SK-N-SH (cell line): ENCODE measurements at regions not wholly inside any gene's neighbourhood (a gene's known extent, or its start where the extent isn't known, plus 50 kb on each side); places are given as distances from the start of the nearest gene placed in this dataset.

Source experiments
- CTCF ChIA-PET: fragments of 300-600, 350-600 bp; formaldehyde crosslinking; extraction: SDS; loops from one replicate; lab custom pipeline; 2021; lab: Yijun Ruan, JAX
- POLR2A ChIA-PET: fragments of 350-600 bp; sonication (Branson Sonifier 250); formaldehyde crosslinking; extraction: SDS; loops from one replicate; lab custom pipeline; 2020; ENCODE audit warnings: antibody characterized with exemption, inconsistent platforms; lab: Yijun Ruan, JAX
- DNase-seq: peaks from one replicate; pipeline ENCODE4 v3.0.0; 2012
- H2AFZ ChIP-seq: fragments of 200-600 bp; sonication (generic); 2 replicates; pipeline ENCODE4 v1.8.1; 2016; ENCODE audit warnings: antibody characterized with exemption, mild to moderate bottlenecking, low read depth
- H3F3A ChIP-seq: fragments of 200-600 bp; sonication (generic); replicated peaks from 2 replicates; pipeline ENCODE3; 2016; ENCODE audit warnings: antibody characterized with exemption, mild to moderate bottlenecking; ENCODE audit not compliant: insufficient read depth
- H3K27ac ChIP-seq, 2 experiments: fragments of 200-500 bp in 1 of 2; fragments of 200-600 bp in 1 of 2; sonication (Bioruptor generic) in 1 of 2; sonication (generic), shearing (Covaris generic) in 1 of 2; 2 replicates each; pipeline versions ENCODE4 v1.5.1 to v1.6.1; 2014 to 2016; ENCODE audit warnings: low read depth in 2 of 2, inconsistent platforms in 1 of 2, low read length in 1 of 2, mild to moderate bottlenecking in 1 of 2, mixed read lengths in 1 of 2
- H3K27me3 ChIP-seq: fragments of 200-600 bp; sonication (generic), shearing (Covaris generic); 2 replicates; pipeline ENCODE4 v1.6.1; 2016; ENCODE audit warnings: mixed run types; ENCODE audit not compliant: insufficient read depth
- H3K36me3 ChIP-seq, 2 experiments: fragments of 200-500 bp in 1 of 2; fragments of 200-600 bp in 1 of 2; sonication (Bioruptor generic) in 1 of 2; sonication (generic) in 1 of 2; replicated peaks in 1 of 2; 2 replicates each; pipeline versions ENCODE3 to v1.5.1; 2014 to 2016; ENCODE audit warnings: low read length in 1 of 2, mild to moderate bottlenecking in 1 of 2; ENCODE audit not compliant: insufficient read depth in 2 of 2, control insufficient read depth in 1 of 2
- H3K4me1 ChIP-seq, 2 experiments: fragments of 200-500 bp in 1 of 2; fragments of 200-600 bp in 1 of 2; sonication (Bioruptor generic) in 1 of 2; sonication (generic), shearing (Covaris generic) in 1 of 2; 2 replicates each; pipeline versions ENCODE4 v1.5.1 to v1.6.1; 2014 to 2016; ENCODE audit warnings: low read depth in 1 of 2, low read length in 1 of 2, mixed run types in 1 of 2; ENCODE audit not compliant: insufficient read depth in 2 of 2, control insufficient read depth in 1 of 2
- H3K4me2 ChIP-seq: fragments of 200-600 bp; sonication (generic), shearing (Covaris generic); 2 replicates; pipeline ENCODE4 v1.6.1; 2017; ENCODE audit warnings: mixed run types
- H3K4me3 ChIP-seq, 2 experiments: fragments of 200-500 bp in 1 of 2; fragments of 200-600 bp in 1 of 2; sonication (Bioruptor generic) in 1 of 2; sonication (generic), shearing (Covaris generic) in 1 of 2; 2 replicates each; pipeline versions ENCODE4 v1.5.1 to v1.8.1; 2014 to 2016; ENCODE audit warnings: low read depth in 2 of 2, inconsistent platforms in 1 of 2, low read length in 1 of 2, mild to moderate bottlenecking in 1 of 2, mixed read lengths in 1 of 2, moderate library complexity in 1 of 2
- H3K79me2 ChIP-seq: fragments of 200-600 bp; sonication (generic); 2 replicates; pipeline ENCODE4 v1.8.1; 2017; ENCODE audit warnings: mild to moderate bottlenecking; ENCODE audit not compliant: insufficient read depth
- H3K9ac ChIP-seq: fragments of 200-600 bp; sonication (generic); 2 replicates; pipeline ENCODE4 v1.6.1; 2017; ENCODE audit warnings: mixed run types
- H3K9me2 ChIP-seq: fragments of 200-600 bp; sonication (generic); 2 replicates; pipeline ENCODE4 v1.6.1; 2017; ENCODE audit warnings: mixed run types
- H3K9me3 ChIP-seq: fragments of 200-600 bp; sonication (generic); 2 replicates; pipeline ENCODE4 v1.6.1; 2017; ENCODE audit warnings: mixed run types, mild to moderate bottlenecking, moderate library complexity
- H4K20me1 ChIP-seq: fragments of 200-600 bp; sonication (generic); 2 replicates; pipeline ENCODE4 v1.6.1; 2017; ENCODE audit warnings: mild to moderate bottlenecking, mixed run types; ENCODE audit not compliant: insufficient read depth
- CHD2 ChIP-seq: fragments of 150-350 bp; IDR thresholded peaks from 2 replicates; pipeline ENCODE4 v1.6.1; 2018; ENCODE audit warnings: low read length; ENCODE audit not compliant: partially characterized antibody
- ELF1 ChIP-seq: IDR thresholded peaks from 2 replicates; pipeline ENCODE4 v1.4.0; 2012
- EP300 ChIP-seq, 2 experiments: IDR thresholded peaks; 2 replicates each; pipeline versions ENCODE4 v1.4.0 to v1.6.1; 2012; ENCODE audit warnings: borderline replicate concordance in 1 of 2, low read depth in 1 of 2, low read length in 1 of 2
- EZH2phosphoT487 ChIP-seq: fragments of 200-600 bp; sonication (generic); IDR thresholded peaks from 2 replicates; pipeline ENCODE4 v1.6.1; 2017; ENCODE audit warnings: low read depth, mixed run types, mild to moderate bottlenecking, antibody characterized with exemption, moderate library complexity, borderline replicate concordance
- FOXJ3 ChIP-seq: sonication (generic); formaldehyde crosslinking; IDR thresholded peaks from 2 replicates; pipeline ENCODE4 v1.5.1; 2020; ENCODE audit warnings: mild to moderate bottlenecking, missing genetic modification reagents
- GABPA ChIP-seq: IDR thresholded peaks from 2 replicates; pipeline ENCODE4 v1.4.0; 2012; ENCODE audit warnings: low read depth, mild to moderate bottlenecking
- MXI1 ChIP-seq: IDR thresholded peaks from 2 replicates; pipeline ENCODE4 v1.6.1; 2012; ENCODE audit warnings: mild to moderate bottlenecking, low read depth, low read length, improper control_type of control experiment
- RAD21 ChIP-seq: IDR thresholded peaks from 2 replicates; pipeline ENCODE4 v1.6.1; 2012; ENCODE audit warnings: mild to moderate bottlenecking, low read length
- RFX5 ChIP-seq: IDR thresholded peaks from 2 replicates; pipeline ENCODE4 v1.6.1; 2012; ENCODE audit warnings: mild to moderate bottlenecking, improper control_type of control experiment, low read length
- SIN3A ChIP-seq: IDR thresholded peaks from 2 replicates; pipeline ENCODE4 v1.6.1; 2012; ENCODE audit warnings: low read depth, mild to moderate bottlenecking, low read length, moderate library complexity, borderline replicate concordance
- SMC3 ChIP-seq: IDR thresholded peaks from 2 replicates; pipeline ENCODE4 v1.6.1; 2012; ENCODE audit warnings: low read depth, low read length, improper control_type of control experiment
- TEAD4 ChIP-seq: IDR thresholded peaks from 2 replicates; pipeline ENCODE4 v1.4.0; 2012; ENCODE audit warnings: mild to moderate bottlenecking, borderline replicate concordance; ENCODE audit not compliant: insufficient read depth
- WGBS: methylation state at CpG from one replicate; pipeline ENCODE4 v1.1.6; 2017; ENCODE audit warnings: low lambda C conversion rate; 5-methylcytosine and 5-hydroxymethylcytosine counted together
- TF ChIP-seq, protein P1 (sequence below): IDR thresholded peaks from 2 replicates; pipeline ENCODE4 v1.6.1; 2012; ENCODE audit warnings: mild to moderate bottlenecking, low read depth, low read length, moderate library complexity
- TF ChIP-seq, protein P2 (sequence below): IDR thresholded peaks from 2 replicates; pipeline ENCODE4 v1.4.0; 2012; ENCODE audit warnings: low read depth, borderline replicate concordance
- TF ChIP-seq, protein P3 (sequence below): fragments of 150-350 bp; IDR thresholded peaks from 2 replicates; pipeline ENCODE4 v1.6.1; 2016; ENCODE audit warnings: mild to moderate bottlenecking, low read depth, low read length
- TF ChIP-seq, protein P4 (sequence below): IDR thresholded peaks from 2 replicates; pipeline ENCODE4 v1.4.0; 2012; ENCODE audit warnings: low read depth, borderline replicate concordance

DNA sequence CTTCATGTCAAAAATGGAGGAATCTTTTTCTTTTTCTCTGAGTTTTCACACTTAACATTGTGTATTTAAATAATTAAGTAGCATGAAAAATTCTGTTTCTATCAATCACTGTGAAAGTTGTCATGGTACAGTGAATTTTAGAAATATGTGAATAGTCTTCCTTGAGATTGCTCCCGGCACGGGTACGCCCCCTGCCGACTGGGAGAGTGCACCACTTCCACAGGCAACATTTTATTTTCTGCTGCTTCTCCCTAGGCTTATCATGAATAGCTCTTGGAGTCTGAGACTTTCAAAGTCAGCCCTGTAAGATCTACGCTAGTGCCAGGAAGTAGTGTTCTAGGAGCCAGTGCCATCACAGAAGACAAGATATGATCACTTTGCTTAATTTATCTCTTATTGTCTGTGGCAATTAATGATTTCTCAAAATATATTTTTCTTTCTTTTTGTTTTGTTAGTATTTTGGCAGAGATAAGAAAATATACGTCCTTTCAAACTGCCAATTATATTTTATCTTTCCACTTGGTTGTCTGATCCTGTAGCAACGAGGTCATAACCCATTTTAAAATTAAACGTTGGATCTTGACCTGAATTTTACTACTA lies 763.8 kb upstream of the AADAT start (continued):
- TF ChIP-seq, protein P1, sequence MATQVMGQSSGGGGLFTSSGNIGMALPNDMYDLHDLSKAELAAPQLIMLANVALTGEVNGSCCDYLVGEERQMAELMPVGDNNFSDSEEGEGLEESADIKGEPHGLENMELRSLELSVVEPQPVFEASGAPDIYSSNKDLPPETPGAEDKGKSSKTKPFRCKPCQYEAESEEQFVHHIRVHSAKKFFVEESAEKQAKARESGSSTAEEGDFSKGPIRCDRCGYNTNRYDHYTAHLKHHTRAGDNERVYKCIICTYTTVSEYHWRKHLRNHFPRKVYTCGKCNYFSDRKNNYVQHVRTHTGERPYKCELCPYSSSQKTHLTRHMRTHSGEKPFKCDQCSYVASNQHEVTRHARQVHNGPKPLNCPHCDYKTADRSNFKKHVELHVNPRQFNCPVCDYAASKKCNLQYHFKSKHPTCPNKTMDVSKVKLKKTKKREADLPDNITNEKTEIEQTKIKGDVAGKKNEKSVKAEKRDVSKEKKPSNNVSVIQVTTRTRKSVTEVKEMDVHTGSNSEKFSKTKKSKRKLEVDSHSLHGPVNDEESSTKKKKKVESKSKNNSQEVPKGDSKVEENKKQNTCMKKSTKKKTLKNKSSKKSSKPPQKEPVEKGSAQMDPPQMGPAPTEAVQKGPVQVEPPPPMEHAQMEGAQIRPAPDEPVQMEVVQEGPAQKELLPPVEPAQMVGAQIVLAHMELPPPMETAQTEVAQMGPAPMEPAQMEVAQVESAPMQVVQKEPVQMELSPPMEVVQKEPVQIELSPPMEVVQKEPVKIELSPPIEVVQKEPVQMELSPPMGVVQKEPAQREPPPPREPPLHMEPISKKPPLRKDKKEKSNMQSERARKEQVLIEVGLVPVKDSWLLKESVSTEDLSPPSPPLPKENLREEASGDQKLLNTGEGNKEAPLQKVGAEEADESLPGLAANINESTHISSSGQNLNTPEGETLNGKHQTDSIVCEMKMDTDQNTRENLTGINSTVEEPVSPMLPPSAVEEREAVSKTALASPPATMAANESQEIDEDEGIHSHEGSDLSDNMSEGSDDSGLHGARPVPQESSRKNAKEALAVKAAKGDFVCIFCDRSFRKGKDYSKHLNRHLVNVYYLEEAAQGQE, result no peak
- TF ChIP-seq, protein P2, sequence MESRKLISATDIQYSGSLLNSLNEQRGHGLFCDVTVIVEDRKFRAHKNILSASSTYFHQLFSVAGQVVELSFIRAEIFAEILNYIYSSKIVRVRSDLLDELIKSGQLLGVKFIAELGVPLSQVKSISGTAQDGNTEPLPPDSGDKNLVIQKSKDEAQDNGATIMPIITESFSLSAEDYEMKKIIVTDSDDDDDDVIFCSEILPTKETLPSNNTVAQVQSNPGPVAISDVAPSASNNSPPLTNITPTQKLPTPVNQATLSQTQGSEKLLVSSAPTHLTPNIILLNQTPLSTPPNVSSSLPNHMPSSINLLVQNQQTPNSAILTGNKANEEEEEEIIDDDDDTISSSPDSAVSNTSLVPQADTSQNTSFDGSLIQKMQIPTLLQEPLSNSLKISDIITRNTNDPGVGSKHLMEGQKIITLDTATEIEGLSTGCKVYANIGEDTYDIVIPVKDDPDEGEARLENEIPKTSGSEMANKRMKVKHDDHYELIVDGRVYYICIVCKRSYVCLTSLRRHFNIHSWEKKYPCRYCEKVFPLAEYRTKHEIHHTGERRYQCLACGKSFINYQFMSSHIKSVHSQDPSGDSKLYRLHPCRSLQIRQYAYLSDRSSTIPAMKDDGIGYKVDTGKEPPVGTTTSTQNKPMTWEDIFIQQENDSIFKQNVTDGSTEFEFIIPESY, result no peak
- TF ChIP-seq EZH2phosphoT487, result no peak

DNA sequence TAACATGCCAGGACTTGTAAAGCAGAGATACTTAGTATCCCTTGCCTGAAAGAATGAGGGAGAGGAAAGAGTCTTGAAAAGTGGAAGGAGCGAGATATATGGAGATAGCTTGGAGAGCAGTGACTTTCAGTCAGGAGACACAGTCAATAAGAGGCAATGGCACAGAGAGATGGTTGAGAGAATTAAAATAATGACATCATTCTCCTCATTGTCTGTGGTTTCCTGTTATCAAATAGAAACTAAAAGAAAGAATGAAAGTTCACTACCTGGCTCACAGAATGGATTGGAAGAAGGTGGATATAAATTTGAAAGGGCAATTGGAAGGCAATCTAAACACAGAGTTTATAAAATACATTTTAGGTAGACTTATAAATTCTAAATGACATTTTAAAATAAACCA lies 760.2 kb upstream of the AADAT start:
- DNase-seq, result no peak
- no peaks in the 10 kb centered on the region for H3K4me1 ChIP-seq
- H3K79me2 ChIP-seq, result no peaks in the 10 kb centered on the region; the same call in 1 of the 2 replicates
- H3F3A ChIP-seq, result no peaks in the 10 kb centered on the region
- no peaks in the 10 kb centered on the region for H4K20me1 ChIP-seq
- peaks cover 3% of the 10 kb centered on the region; the same call in 1 of the 2 replicates for H3K9me2 ChIP-seq
- H3K9me3 ChIP-seq, result no peaks in the 10 kb centered on the region
- 47% methylated on average over 1 of the region's 1 CpG for WGBS
- H3K4me2 ChIP-seq, result no peak overlapping the region
- H2AFZ ChIP-seq, result no peak overlapping the region
- H3K27me3 ChIP-seq, result no peaks in the 10 kb centered on the region
- ChIA-PET CTCF (interaction anchor here (1.1 to 5.6 kb wide), 3 partner anchors 260 to 591 kb away, joined by 3 to 26 read pairs (median 12); no protein-coding TSS in a partner anchor), POLR2A (no interaction called here)
- H3K4me3 ChIP-seq, result no peak overlapping the region
- H3K36me3 ChIP-seq, result no peaks in the 10 kb centered on the region
- no peak overlapping the region for H3K9ac ChIP-seq
- TF ChIP-seq, protein P3, sequence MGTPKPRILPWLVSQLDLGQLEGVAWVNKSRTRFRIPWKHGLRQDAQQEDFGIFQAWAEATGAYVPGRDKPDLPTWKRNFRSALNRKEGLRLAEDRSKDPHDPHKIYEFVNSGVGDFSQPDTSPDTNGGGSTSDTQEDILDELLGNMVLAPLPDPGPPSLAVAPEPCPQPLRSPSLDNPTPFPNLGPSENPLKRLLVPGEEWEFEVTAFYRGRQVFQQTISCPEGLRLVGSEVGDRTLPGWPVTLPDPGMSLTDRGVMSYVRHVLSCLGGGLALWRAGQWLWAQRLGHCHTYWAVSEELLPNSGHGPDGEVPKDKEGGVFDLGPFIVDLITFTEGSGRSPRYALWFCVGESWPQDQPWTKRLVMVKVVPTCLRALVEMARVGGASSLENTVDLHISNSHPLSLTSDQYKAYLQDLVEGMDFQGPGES, result no peak
- no peak for TF ChIP-seq RAD21
- no peak for TF ChIP-seq MXI1
- TF ChIP-seq ELF1, result no peak
- no peak for TF ChIP-seq SMC3
- TF ChIP-seq EP300 (IDR thresholded peaks at IDR 0.05; ENCODE audit: borderline replicate concordance in 1 of 2, low read depth in 1 of 2, low read length in 1 of 2), result no peak
- TF ChIP-seq, protein P2, result no peak
- no peak for TF ChIP-seq EZH2phosphoT487
- no peak for TF ChIP-seq GABPA
- no peak for TF ChIP-seq SIN3A
- no peak for TF ChIP-seq TEAD4
- TF ChIP-seq RFX5, result no peak
- no peak for TF ChIP-seq FOXJ3 (CRISPR knock-in tag)
- TF ChIP-seq CHD2, result no peak
- TF ChIP-seq, protein P4, sequence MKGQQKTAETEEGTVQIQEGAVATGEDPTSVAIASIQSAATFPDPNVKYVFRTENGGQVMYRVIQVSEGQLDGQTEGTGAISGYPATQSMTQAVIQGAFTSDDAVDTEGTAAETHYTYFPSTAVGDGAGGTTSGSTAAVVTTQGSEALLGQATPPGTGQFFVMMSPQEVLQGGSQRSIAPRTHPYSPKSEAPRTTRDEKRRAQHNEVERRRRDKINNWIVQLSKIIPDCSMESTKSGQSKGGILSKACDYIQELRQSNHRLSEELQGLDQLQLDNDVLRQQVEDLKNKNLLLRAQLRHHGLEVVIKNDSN, result no peak
- H3K27ac ChIP-seq, result no peak overlapping the region
